Kidney (tissue), 13 donors: ENCODE measurements at regions not wholly inside any gene's neighbourhood (a gene's known extent, or its start where the extent isn't known, plus 50 kb on each side); places are given as distances from the start of the nearest gene placed in this dataset.
A peak's percentile ranks its signal among the peaks of the same experiment; 100 is the strongest.
"Not testable (repeated sequence)": the region's sequence is repeated elsewhere in the genome, so short reads cannot be mapped to it uniquely, and the experiment has no call there.

Experiments
- DNase-seq, 5 donors: peaks; one replicate each; pipeline ENCODE4 v3.0.0-alpha.2; 2013 to 2020
- FAIRE-seq: peaks from 2 replicates; lab custom pipeline; 2012; peaks lifted over from hg19 to GRCh38; lab: Jason Lieb, UNC
- H3K27ac ChIP-seq, 2 donors: one replicate each; pipeline ENCODE4 v1.7.0; 2013; ENCODE audit warnings: low read depth in 2 of 2, low read length in 2 of 2, inconsistent platforms in 1 of 2
- H3K27me3 ChIP-seq: one replicate; pipeline ENCODE4 v1.7.1; 2013; ENCODE audit warnings: low read length, inconsistent platforms; ENCODE audit not compliant: control insufficient read depth, insufficient read depth
- H3K36me3 ChIP-seq, 3 donors: one replicate each; pipeline versions ENCODE4 v1.7.0 to v1.7.1; 2013; ENCODE audit warnings: low read length in 3 of 3, control low read depth in 1 of 3, inconsistent platforms in 1 of 3; ENCODE audit not compliant: insufficient read depth in 3 of 3, control insufficient read depth in 2 of 3
- H3K4me1 ChIP-seq, 3 donors: one replicate each; pipeline versions ENCODE4 v1.7.0 to v1.7.1; 2013; ENCODE audit warnings: low read length in 3 of 3, inconsistent platforms in 1 of 3, low read depth in 1 of 3; ENCODE audit not compliant: control insufficient read depth in 2 of 3, insufficient read depth in 2 of 3
- H3K4me3 ChIP-seq, 3 donors: one replicate each; pipeline versions ENCODE4 v1.7.0 to v1.8.1; 2013; ENCODE audit warnings: low read length in 3 of 3, control low read depth in 1 of 3, inconsistent platforms in 1 of 3
- H3K9ac ChIP-seq, 3 donors: one replicate each; pipeline versions ENCODE4 v1.7.0 to v1.7.1; 2013; ENCODE audit warnings: low read length in 3 of 3, control low read depth in 1 of 3, inconsistent platforms in 1 of 3
- H3K9me3 ChIP-seq, 3 donors: one replicate each; pipeline versions ENCODE4 v1.7.0 to v1.7.1; 2013; ENCODE audit warnings: low read length in 3 of 3, control low read depth in 1 of 3, inconsistent platforms in 1 of 3; ENCODE audit not compliant: control insufficient read depth in 2 of 3, insufficient read depth in 1 of 3
- CTCF ChIP-seq: IDR thresholded peaks from 3 replicates; pipeline ENCODE4 v1.5.1; 2012; ENCODE audit warnings: mild to moderate bottlenecking, moderate library complexity, borderline replicate concordance; ENCODE audit not compliant: insufficient read depth; ENCODE audit errors: extremely low read depth
- intact Hi-C: fragments of 100-400 bp; cut with DNase I; formaldehyde crosslinking; loops from one replicate; pipeline ENCODE4 v1.11.1; 2022
- donor health status: control.
- donor health status: control.
- donor health status: control.
- donor health status: control.
- donor health status: control.
- donor health status: DM: yes; HTN: yes; CAD: no.
- donor health status: Normal renal cell carcinoma (clear cell type).

- Histone ChIP-seq H3K27ac (no peak overlapping the region), H3K36me3 (no peaks in the 10 kb centered on the region), H3K9ac (no peak overlapping the region), H3K4me1 (no peaks in the 10 kb centered on the region), H3K4me3 (no peak overlapping the region), H3K9me3 (no peaks in the 10 kb centered on the region), H3K27me3 (no peaks in the 10 kb centered on the region)
- intact Hi-C loops = no loop called here
- DNase-seq = no peak
- no peak for FAIRE-seq
- TF ChIP-seq CTCF = no peak
Measured at GRCh38 chr5:126009566-126009965, 413.6 kb upstream of the GRAMD2B start.

DNA sequence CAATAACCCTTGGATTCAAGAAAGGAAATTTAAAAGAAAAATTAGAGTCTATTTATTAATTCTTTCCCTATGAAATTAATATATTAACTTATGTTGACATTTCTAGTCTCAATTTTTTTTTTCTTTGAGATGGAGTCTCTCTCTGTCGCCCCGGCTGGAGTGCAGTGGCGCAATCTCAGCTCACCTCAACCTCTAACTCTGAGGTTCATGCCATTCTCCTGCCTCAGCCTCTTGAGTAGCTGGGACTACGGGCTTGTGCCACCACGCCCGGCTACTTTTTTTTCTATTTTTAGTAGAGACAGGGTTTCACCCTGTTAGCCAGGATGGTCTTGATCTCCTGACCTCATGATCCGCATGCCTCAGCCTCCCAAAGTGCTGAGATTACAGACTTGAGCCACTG lies 411.7 kb upstream of the GRAMD2B start:
- not testable (repeated sequence) for FAIRE-seq, DNase-seq

GRCh38 chr5:126014676-126015075 lies 408.5 kb upstream of the GRAMD2B start:
- Histone ChIP-seq H3K4me1 (peaks cover 0 to 10% (median 3%) of the 10 kb centered on the region in 3 donors), H3K9ac (no peak overlapping the region), H3K27me3 (no peaks in the 10 kb centered on the region), H3K36me3 (no peaks in the 10 kb centered on the region), H3K9me3 (no peaks in the 10 kb centered on the region), H3K27ac (no peak overlapping the region), H3K4me3 (no peak overlapping the region)
- TF ChIP-seq CTCF = no peak
- FAIRE-seq (no peak), DNase-seq (no peak)
- intact Hi-C loops = no loop called here

More for the DNA sequence above, 411.7 kb upstream of the GRAMD2B start:
- H3K4me1 ChIP-seq = peaks cover 0 to 10% (median 3%) of the 10 kb centered on the region in 3 donors
- intact Hi-C loops, H3K9me3 ChIP-seq, H3K27ac ChIP-seq, H3K9ac ChIP-seq, H3K4me3 ChIP-seq, H3K27me3 ChIP-seq, H3K36me3 ChIP-seq: not testable (repeated sequence)

GRCh38 chr5:126015235-126016181 lies 407.7 kb upstream of the GRAMD2B start:
- DNase-seq (peak in 4 of 5 donors; percentile 41 to 89 (median 68)), FAIRE-seq (no peak)
- intact Hi-C loops = no loop called here
- Histone ChIP-seq H3K27me3 (no peaks in the 10 kb centered on the region), H3K9ac (no peak overlapping the region), H3K4me3 (peak overlapping the region in 2 of 3 donors; percentile 1 to 33), H3K36me3 (no peaks in the 10 kb centered on the region), H3K27ac (no peak overlapping the region), H3K9me3 (no peaks in the 10 kb centered on the region), H3K4me1 (peaks cover 0 to 10% (median 3%) of the 10 kb centered on the region in 3 donors)
- no peak for TF ChIP-seq CTCF
